Heart left ventricle (tissue), 16 donors: ENCODE measurements at regions not wholly inside any gene's neighbourhood (a gene's known extent, or its start where the extent isn't known, plus 50 kb on each side); places are given as distances from the start of the nearest gene placed in this dataset.
"Not testable (repeated sequence)": the region's sequence is repeated elsewhere in the genome, so short reads cannot be mapped to it uniquely, and the experiment has no call there.

Experiments
- ATAC-seq, 4 donors: fragments of 200-7000 bp; cut with Tn5 transposase; one replicate each; pipeline ENCODE4 v1.9.1; 2020 to 2022; ENCODE audit warnings: moderate library complexity in 4 of 4, mild to moderate bottlenecking in 3 of 4, moderate number of reproducible peaks in 1 of 4
- DNase-seq, 5 donors: peaks; one replicate each; pipeline ENCODE4 v3.0.0-alpha.2; 2020
- H3K27ac ChIP-seq, 12 donors: fragments of 200-600 bp; sonication (generic) in 4 of 12; one replicate each; pipeline versions ENCODE4 v1.5.0 to v1.8.0; 2016 to 2022; ENCODE audit warnings: mild to moderate bottlenecking in 2 of 12
- H3K27me3 ChIP-seq, 9 donors: fragments of 200-600 bp; sonication (generic) in 2 of 9; one replicate each; pipeline versions ENCODE4 v1.5.1 to v1.8.0; 2016 to 2022; ENCODE audit warnings: mild to moderate bottlenecking in 3 of 9
- H3K36me3 ChIP-seq, 9 donors: fragments of 200-600 bp; sonication (generic) in 2 of 9; one replicate each; pipeline versions ENCODE4 v1.5.0 to v1.8.0; 2018 to 2022; ENCODE audit warnings: mild to moderate bottlenecking in 2 of 9
- H3K4me1 ChIP-seq, 12 donors: fragments of 200-600 bp; sonication (generic) in 4 of 12; one replicate each; pipeline versions ENCODE4 v1.5.0 to v1.8.0; 2016 to 2022; ENCODE audit warnings: mild to moderate bottlenecking in 3 of 12
- H3K4me3 ChIP-seq, 12 donors: fragments of 200-600 bp; sonication (generic) in 4 of 12; one replicate each; pipeline versions ENCODE4 v1.5.0 to v1.8.0; 2017 to 2022; ENCODE audit warnings: mild to moderate bottlenecking in 9 of 12, moderate library complexity in 4 of 12
- H3K9me3 ChIP-seq, 12 donors: fragments of 200-600 bp; sonication (generic) in 4 of 12; one replicate each; pipeline versions ENCODE4 v1.5.0 to v1.8.0; 2016 to 2022; ENCODE audit warnings: mild to moderate bottlenecking in 1 of 12
- POLR2A ChIP-seq, 2 donors: fragments of 450-650 bp; IDR thresholded peaks; one replicate each; pipeline ENCODE4 v1.6.1; 2017; ENCODE audit warnings: antibody characterized with exemption in 2 of 2, mild to moderate bottlenecking in 2 of 2, moderate library complexity in 2 of 2
- WGBS, 4 donors: extraction: QIAGEN DNeasy Blood & Tissue Kit in 2 of 4; methylation state at CpG; one replicate each; pipeline versions ENCODE4 v1.1.5 to v1.1.7; 2013 to 2018; 5-methylcytosine and 5-hydroxymethylcytosine counted together
- intact Hi-C, 10 donors: fragments of 100-400 bp; cut with DNase I; formaldehyde crosslinking; loops; one replicate each; pipeline versions ENCODE4 v1.11.1 to v1.14.2; 2022
- TF ChIP-seq, protein P1 (sequence below), 12 donors: fragments of 200-600 bp; sonication (generic) in 4 of 12; IDR thresholded peaks; one replicate each; pipeline versions ENCODE4 v1.5.0 to v1.8.0; 2018 to 2022; ENCODE audit warnings: antibody characterized with exemption in 12 of 12, mild to moderate bottlenecking in 5 of 12
- donor health status: ischemic (EF 13 %, LVEDD 7.1; RV severe dilation, severe dysfunction).
- donor health status: healthy with polysubstance abuse.
- donor health status: DM: no; HTN: yes; CAD: no.
- donor health status: DM: no; HTN: no; CAD: no.
- donor health status: ischemic (EF 25% LVEDD 6.9; RV normal size, moderate dysfunction).
- donor health status: ischemic (EF 25% LVEDD 5.7; RV mildly dilated, moderate dysfunction).
- donor health status: healthy.
- donor health status: DM: yes; HTN: yes; CAD: no.
- donor health status: ischemic (EF 35%, LVEDD 5.7; RV mildly dilated, moderate dysfunction).
- donor health status: nonischemic (EF 11% LVEDD 7.7; RV severe dilation, severe dysfunction).
- donor health status: DM: yes; HTN: yes; CAD: no.
- donor health status: PGD.
- donor health status: ischemic (EF 29% LVEDD 5.4; RV normal size, mild dysfunction).
- donor health status: nonischemic (EF 23%, LVEDD 6.1; RV moderate dilation, normal function).

DNA sequence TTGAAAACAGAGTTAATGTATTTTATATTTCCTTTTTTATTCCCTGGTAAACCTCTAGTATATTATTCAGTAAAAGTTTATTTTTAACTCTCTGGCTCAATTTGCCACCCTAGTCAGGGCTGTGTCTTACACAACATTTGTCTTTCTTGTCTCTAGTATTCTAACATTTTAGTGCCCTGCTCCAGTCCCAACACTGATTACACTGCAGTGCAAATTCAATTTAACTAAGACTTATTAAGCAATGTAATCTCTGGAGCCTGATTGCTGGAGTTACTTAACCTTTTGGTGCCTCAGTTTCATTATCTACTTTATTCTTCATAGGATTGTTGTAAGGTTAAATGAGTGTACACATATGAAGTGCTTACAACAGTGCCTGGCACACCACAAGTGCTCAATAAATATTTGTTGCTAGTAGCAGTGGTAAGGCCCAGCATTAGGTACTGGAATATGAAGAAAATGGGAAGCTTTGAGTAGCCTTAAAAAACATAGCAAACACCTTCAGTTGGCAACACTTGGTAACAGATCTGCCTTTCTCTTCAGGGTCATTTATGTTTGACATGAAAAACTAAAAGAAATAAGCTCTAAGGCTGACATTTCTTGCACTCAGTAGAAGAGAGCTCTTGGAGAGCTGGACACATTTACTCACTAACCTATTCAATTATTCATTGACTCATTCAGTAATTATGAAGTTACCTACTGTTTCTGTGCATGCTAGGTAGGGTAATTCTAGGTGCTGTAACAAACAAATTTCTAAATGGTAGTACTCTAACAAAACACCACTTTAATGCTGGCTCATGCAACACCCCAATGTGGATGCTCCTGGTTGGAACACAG is 364.5 kb upstream of the EPHA3 start:
- TF ChIP-seq, protein P1, sequence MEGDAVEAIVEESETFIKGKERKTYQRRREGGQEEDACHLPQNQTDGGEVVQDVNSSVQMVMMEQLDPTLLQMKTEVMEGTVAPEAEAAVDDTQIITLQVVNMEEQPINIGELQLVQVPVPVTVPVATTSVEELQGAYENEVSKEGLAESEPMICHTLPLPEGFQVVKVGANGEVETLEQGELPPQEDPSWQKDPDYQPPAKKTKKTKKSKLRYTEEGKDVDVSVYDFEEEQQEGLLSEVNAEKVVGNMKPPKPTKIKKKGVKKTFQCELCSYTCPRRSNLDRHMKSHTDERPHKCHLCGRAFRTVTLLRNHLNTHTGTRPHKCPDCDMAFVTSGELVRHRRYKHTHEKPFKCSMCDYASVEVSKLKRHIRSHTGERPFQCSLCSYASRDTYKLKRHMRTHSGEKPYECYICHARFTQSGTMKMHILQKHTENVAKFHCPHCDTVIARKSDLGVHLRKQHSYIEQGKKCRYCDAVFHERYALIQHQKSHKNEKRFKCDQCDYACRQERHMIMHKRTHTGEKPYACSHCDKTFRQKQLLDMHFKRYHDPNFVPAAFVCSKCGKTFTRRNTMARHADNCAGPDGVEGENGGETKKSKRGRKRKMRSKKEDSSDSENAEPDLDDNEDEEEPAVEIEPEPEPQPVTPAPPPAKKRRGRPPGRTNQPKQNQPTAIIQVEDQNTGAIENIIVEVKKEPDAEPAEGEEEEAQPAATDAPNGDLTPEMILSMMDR (IDR thresholded peaks at IDR 0.05), result no peak
- TF ChIP-seq POLR2A (IDR thresholded peaks at IDR 0.05), result no peak
- Histone ChIP-seq H3K4me1 (peaks cover 0 to 2% (median 0%) of the 10 kb centered on the region in 12 donors), H3K4me3 (no peak overlapping the region), H3K36me3 (no peaks in the 10 kb centered on the region), H3K27me3 (no peaks in the 10 kb centered on the region), H3K27ac (no peak overlapping the region), H3K9me3 (no peaks in the 10 kb centered on the region)
- ATAC-seq (no peak), DNase-seq (no peak)
- intact Hi-C loops, result no loop called here

DNA sequence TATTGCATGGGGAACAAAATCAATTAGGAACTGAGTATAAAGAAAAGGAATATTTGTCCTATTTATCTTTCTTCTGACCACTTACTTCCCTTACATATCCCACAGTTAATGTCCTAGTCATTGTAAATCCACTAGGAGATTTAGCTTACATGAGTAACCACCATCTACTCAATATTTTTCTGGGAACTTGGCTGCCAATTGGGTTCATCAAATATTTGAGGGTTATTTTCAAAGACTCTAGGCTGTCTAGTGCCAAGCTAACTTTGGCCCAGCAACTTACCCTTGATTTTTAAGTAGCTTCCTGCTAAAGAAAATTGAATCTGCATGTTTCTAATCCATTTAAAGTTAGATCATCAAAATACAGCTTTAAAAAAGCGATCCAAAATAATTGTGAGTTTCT is 362.5 kb upstream of the EPHA3 start:
- no peak overlapping the region for H3K27ac ChIP-seq
- H3K36me3 ChIP-seq, result no peaks in the 10 kb centered on the region
- ATAC-seq (no peak), DNase-seq (no peak)
- H3K27me3 ChIP-seq, result no peaks in the 10 kb centered on the region
- H3K4me1 ChIP-seq, result peaks cover 0 to 2% (median 0%) of the 10 kb centered on the region in 12 donors
- TF ChIP-seq, protein P1 (IDR thresholded peaks at IDR 0.05), result no peak
- no peak for TF ChIP-seq POLR2A (IDR thresholded peaks at IDR 0.05)
- 89 to 94% (median 93%) methylated on average over 1 of the region's 1 CpG for WGBS, 4 donors
- peaks cover 0 to 4% (median 0%) of the 10 kb centered on the region in 12 donors for H3K9me3 ChIP-seq
- no peak overlapping the region for H3K4me3 ChIP-seq
- intact Hi-C loops, result no loop called here

DNA sequence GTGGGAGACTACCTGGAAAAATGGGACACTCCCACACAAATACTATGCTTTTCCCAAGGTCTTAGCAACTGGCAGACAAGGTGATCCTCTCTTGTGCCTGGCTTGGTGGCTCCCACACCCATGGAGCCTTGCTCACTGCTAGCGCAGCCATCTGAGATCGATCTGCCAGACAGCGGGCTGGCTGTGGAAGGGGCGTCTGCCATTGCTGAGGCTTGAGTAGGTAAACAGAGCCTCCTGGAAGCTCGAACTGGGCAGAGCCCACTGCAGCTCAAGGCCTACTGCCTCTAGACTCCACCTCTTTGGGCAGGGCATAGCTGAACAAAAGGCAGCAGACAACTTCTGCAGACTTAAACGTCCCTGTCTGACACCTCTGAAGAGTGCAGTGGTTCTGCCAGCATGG is 360.3 kb upstream of the EPHA3 start:
- H3K27me3 ChIP-seq, H3K4me3 ChIP-seq, H3K36me3 ChIP-seq, H3K9me3 ChIP-seq, H3K4me1 ChIP-seq, H3K27ac ChIP-seq, intact Hi-C loops, ATAC-seq, DNase-seq: not testable (repeated sequence)
- WGBS, 4 donors, result 71 to 79% (median 79%) methylated on average over 6 of the region's 6 CpGs

DNA sequence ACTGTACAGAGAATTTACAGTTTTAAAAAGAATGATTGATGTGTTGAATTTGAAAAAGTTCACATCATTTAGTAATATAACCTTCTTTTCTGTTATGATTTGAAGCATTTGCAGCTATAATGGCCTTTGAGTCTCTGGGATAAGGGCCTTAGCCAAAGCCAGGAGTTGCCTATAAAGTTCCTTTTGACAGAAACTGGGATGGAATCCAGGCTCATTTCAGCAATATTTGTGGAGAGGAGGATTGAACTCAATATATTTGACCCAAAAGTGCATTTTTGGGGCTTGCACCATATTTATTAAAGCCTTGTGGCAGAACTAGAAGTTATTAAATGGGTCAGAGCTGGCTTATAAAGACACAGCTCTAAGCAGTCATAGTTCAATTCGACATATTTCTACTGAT is 348.7 kb upstream of the EPHA3 start:
- Histone ChIP-seq H3K9me3 (peaks cover 0 to 19% (median 6%) of the 10 kb centered on the region in 12 donors), H3K4me3 (no peak overlapping the region), H3K27me3 (no peaks in the 10 kb centered on the region), H3K27ac (no peak overlapping the region), H3K4me1 (no peaks in the 10 kb centered on the region), H3K36me3 (no peaks in the 10 kb centered on the region)
- intact Hi-C loops, result no loop called here
- DNase-seq (no peak), ATAC-seq (no peak)
- TF ChIP-seq POLR2A (IDR thresholded peaks at IDR 0.05), result no peak
- TF ChIP-seq, protein P1 (IDR thresholded peaks at IDR 0.05), result no peak
- 43 to 59% (median 57%) methylated on average over 1 of the region's 1 CpG for WGBS, 4 donors

DNA sequence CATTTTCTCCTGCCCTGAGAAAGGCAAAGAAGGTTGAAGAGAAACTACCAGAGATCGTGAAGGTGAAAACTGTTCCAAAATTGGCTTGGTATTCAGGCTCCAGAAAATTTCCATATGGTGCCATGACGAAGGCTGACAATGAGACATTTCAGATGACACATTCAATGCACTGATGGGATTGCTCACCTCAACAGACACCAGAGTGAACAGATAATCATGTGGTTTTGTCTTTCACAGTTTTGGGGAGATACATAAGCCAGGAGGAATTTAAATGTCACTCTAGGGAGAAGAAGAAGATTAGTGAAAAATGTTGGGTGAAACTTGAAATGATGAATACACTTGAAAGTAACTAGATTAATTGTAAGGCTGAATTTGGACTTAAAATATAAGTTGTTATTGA is 339.7 kb upstream of the EPHA3 start:
- H3K36me3 ChIP-seq, result no peaks in the 10 kb centered on the region
- WGBS, 4 donors, result 60 to 80% (median 67%) methylated on average over 2 of the region's 2 CpGs
- DNase-seq (no peak), ATAC-seq (no peak)
- H3K27ac ChIP-seq, result no peak overlapping the region
- peaks cover 0 to 26% (median 3%) of the 10 kb centered on the region in 12 donors for H3K9me3 ChIP-seq
- intact Hi-C loops, result no loop called here
- no peak for TF ChIP-seq POLR2A (IDR thresholded peaks at IDR 0.05)
- TF ChIP-seq, protein P1 (IDR thresholded peaks at IDR 0.05), result no peak
- H3K4me1 ChIP-seq, result no peaks in the 10 kb centered on the region
- no peaks in the 10 kb centered on the region for H3K27me3 ChIP-seq
- no peak overlapping the region for H3K4me3 ChIP-seq
